ENCODE measurements at regions not wholly inside any gene's neighbourhood (a gene's known extent, or its start where the extent isn't known, plus 50 kb on each side); places are given as distances from the start of the nearest gene placed in this dataset.

DNA sequence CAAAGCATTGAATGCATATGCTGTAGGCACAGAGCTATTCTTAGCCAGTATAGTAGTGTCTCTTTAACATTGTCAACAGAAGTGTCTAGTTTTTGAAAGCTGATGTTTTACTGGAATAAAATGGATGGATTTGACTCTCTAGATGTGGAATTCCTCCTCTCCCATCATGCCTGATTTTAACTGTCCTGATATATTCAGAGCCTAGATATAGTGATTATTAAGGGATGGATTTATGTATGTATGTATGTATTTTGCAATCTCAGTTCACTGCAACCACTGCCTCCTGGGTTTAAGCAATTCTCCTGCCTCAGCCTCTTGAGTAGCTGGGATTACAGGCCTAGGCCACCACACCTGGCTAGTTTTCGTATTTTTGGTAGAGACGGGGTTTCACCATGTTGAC lies 144.8 kb upstream of the NAV3 start:
- Mint-ChIP-seq H3K36me3 (ENCODE audit: low read depth) (no peaks in the 10 kb centered on the region), H3K27ac (no peak overlapping the region), H3K27me3 (no peaks in the 10 kb centered on the region), H3K4me3 (no peak overlapping the region), H3K9me3 (no peaks in the 10 kb centered on the region), H3K4me1 (ENCODE audit: low read depth) (no peaks in the 10 kb centered on the region)
- TF ChIP-seq, protein P1, sequence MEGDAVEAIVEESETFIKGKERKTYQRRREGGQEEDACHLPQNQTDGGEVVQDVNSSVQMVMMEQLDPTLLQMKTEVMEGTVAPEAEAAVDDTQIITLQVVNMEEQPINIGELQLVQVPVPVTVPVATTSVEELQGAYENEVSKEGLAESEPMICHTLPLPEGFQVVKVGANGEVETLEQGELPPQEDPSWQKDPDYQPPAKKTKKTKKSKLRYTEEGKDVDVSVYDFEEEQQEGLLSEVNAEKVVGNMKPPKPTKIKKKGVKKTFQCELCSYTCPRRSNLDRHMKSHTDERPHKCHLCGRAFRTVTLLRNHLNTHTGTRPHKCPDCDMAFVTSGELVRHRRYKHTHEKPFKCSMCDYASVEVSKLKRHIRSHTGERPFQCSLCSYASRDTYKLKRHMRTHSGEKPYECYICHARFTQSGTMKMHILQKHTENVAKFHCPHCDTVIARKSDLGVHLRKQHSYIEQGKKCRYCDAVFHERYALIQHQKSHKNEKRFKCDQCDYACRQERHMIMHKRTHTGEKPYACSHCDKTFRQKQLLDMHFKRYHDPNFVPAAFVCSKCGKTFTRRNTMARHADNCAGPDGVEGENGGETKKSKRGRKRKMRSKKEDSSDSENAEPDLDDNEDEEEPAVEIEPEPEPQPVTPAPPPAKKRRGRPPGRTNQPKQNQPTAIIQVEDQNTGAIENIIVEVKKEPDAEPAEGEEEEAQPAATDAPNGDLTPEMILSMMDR (IDR thresholded peaks at IDR 0.05): no peak
- ATAC-seq (no peak), DNase-seq (no peak)
- intact Hi-C loops (cut with micrococcal nuclease): no loop called here
- POLR2A ChIA-PET: no interaction called here
- CTCF ChIA-PET: no interaction called here

DNA sequence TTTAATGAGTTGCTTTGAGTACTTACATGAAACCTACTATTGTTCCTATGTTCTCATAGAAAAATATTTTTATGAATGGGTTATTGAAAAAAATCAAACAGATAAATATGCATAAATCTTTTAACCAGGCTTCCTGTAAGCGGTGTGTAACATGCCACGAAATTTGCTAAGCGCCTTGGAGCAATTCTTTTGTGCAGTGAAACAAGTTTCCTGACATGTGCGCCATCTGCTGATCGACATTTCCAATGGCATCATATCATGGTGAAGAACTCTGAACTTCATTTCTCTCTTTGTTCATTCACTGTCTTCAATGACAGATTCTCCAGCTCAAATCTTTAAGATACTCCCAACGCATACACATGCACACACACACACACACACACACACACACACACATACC lies 145.6 kb upstream of the NAV3 start:
- no peaks in the 10 kb centered on the region for H3K36me3 Mint-ChIP-seq (ENCODE audit: low read depth)
- H3K27me3 Mint-ChIP-seq: no peaks in the 10 kb centered on the region
- H3K4me3 Mint-ChIP-seq: no peak overlapping the region
- peak; percentile 20 for DNase-seq
- ATAC-seq: no peak
- TF ChIP-seq, protein P1 (IDR thresholded peaks at IDR 0.05): no peak
- no peaks in the 10 kb centered on the region for H3K4me1 Mint-ChIP-seq (ENCODE audit: low read depth)
- no peak overlapping the region for H3K27ac Mint-ChIP-seq
- POLR2A ChIA-PET: no interaction called here
- CTCF ChIA-PET: no interaction called here
- H3K9me3 Mint-ChIP-seq: no peaks in the 10 kb centered on the region
- intact Hi-C loops (cut with micrococcal nuclease): no loop called here

- ChIA-PET POLR2A (no interaction called here), CTCF (no interaction called here)
- Mint-ChIP-seq H3K4me1 (ENCODE audit: low read depth) (no peaks in the 10 kb centered on the region), H3K4me3 (no peak overlapping the region), H3K27ac (no peak overlapping the region), H3K27me3 (no peaks in the 10 kb centered on the region), H3K9me3 (no peaks in the 10 kb centered on the region), H3K36me3 (ENCODE audit: low read depth) (no peaks in the 10 kb centered on the region)
- ATAC-seq (no peak), DNase-seq (no peak)
- TF ChIP-seq, protein P1 (IDR thresholded peaks at IDR 0.05): no peak
- intact Hi-C loops (cut with micrococcal nuclease): no loop called here
Observed at GRCh38 chr12:77682488-77682887, 148.2 kb upstream of the NAV3 start.

DNA sequence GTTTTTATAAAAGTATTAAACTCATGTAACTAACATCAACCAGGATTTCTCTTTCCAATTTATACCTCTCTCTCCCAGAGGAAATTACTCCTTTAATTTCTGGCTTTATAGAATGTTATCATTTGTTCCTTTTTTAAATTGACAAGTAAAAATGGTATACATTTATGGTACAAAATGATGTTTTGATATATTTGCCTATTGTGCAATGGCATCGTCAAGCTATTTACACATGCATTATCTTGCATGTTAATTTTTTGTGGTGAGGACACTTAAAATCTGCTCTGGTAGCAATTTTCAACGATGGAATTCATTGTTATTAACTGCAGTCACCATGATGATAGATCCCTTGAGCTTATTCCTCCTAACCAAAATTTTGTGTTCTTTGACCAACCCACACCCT lies 149.0 kb upstream of the NAV3 start:
- Mint-ChIP-seq H3K36me3 (ENCODE audit: low read depth) (no peaks in the 10 kb centered on the region), H3K27ac (no peak overlapping the region), H3K27me3 (no peaks in the 10 kb centered on the region), H3K9me3 (no peaks in the 10 kb centered on the region), H3K4me1 (ENCODE audit: low read depth) (no peaks in the 10 kb centered on the region), H3K4me3 (no peak overlapping the region)
- intact Hi-C loops (cut with micrococcal nuclease): no loop called here
- ChIA-PET POLR2A (interaction anchor here (1.2 kb wide), 1 partner anchor 49 kb away, joined by 3 read pairs; no protein-coding TSS in a partner anchor), CTCF (no interaction called here)
- DNase-seq (no peak), ATAC-seq (no peak)
- TF ChIP-seq, protein P1 (IDR thresholded peaks at IDR 0.05): no peak

GRCh38 chr12:77679686-77680085 lies 151.0 kb upstream of the NAV3 start:
- H3K4me3 Mint-ChIP-seq: no peak overlapping the region
- no peaks in the 10 kb centered on the region for H3K36me3 Mint-ChIP-seq (ENCODE audit: low read depth)
- H3K9me3 Mint-ChIP-seq: no peaks in the 10 kb centered on the region
- intact Hi-C loops (cut with micrococcal nuclease): no loop called here
- DNase-seq (no peak), ATAC-seq (no peak)
- CTCF ChIA-PET: no interaction called here
- TF ChIP-seq, protein P1 (IDR thresholded peaks at IDR 0.05): no peak
- H3K4me1 Mint-ChIP-seq (ENCODE audit: low read depth): no peaks in the 10 kb centered on the region
- H3K27ac Mint-ChIP-seq: no peak overlapping the region
- H3K27me3 Mint-ChIP-seq: no peaks in the 10 kb centered on the region
- POLR2A ChIA-PET: no interaction called here
